CD4-positive, alpha-beta T cell (primary cell): ENCODE measurements at regions not wholly inside any gene's neighbourhood (a gene's known extent, or its start where the extent isn't known, plus 50 kb on each side); places are given as distances from the start of the nearest gene placed in this dataset.

ENCODE experiments used
- ATAC-seq: fragments of 200-7000 bp; cut with Tn5 transposase; one replicate; pipeline ENCODE4 v1.10.0; 2022; ENCODE audit warnings: mild to moderate bottlenecking; ENCODE audit not compliant: poor library complexity
- CTCF ChIA-PET: fragments of 350-600 bp; sonication (Branson Sonifier 250); formaldehyde crosslinking; loops from one replicate; lab custom pipeline; 2021; ENCODE audit warnings: antibody characterized with exemption, inconsistent platforms; lab: Charles Lee
- POLR2A ChIA-PET: fragments of 350-600 bp; sonication (Branson Sonifier 250); formaldehyde crosslinking; loops from one replicate; lab custom pipeline; 2021; ENCODE audit warnings: antibody characterized with exemption, inconsistent platforms; lab: Charles Lee
- DNase-seq, 14 experiments: peaks; one replicate each; pipeline ENCODE4 v3.0.0-alpha.2; 2013 to 2020; ENCODE audit warnings: mixed read lengths in 2 of 14
- H3K27ac ChIP-seq, 2 donors: one replicate each; pipeline versions ENCODE4 v1.5.1 to v1.7.0; 2013; ENCODE audit warnings: low read length in 2 of 2, low read depth in 1 of 2, mild to moderate bottlenecking in 1 of 2
- H3K27me3 ChIP-seq, 2 experiments: 1 replicate in 1 of 2; 2 replicates in 1 of 2; pipeline versions ENCODE4 v1.6.1 to v1.7.0; 2013; ENCODE audit warnings: low read length in 2 of 2, control low read depth in 1 of 2, mild to moderate bottlenecking in 1 of 2, moderate library complexity in 1 of 2; ENCODE audit not compliant: insufficient read depth in 2 of 2, control insufficient read depth in 1 of 2
- H3K36me3 ChIP-seq: one replicate; pipeline ENCODE4 v1.6.1; 2013; ENCODE audit warnings: low read length, control low read depth; ENCODE audit not compliant: insufficient read depth
- H3K4me1 ChIP-seq: one replicate; pipeline ENCODE4 v1.6.1; 2013; ENCODE audit warnings: low read length, control low read depth; ENCODE audit not compliant: insufficient read depth
- H3K4me3 ChIP-seq: one replicate; pipeline ENCODE4 v1.5.1; 2013; ENCODE audit warnings: mild to moderate bottlenecking, low read length, moderate library complexity
- H3K9me3 ChIP-seq, 2 experiments: 1 replicate in 1 of 2; 2 replicates in 1 of 2; pipeline versions ENCODE4 v1.6.1 to v1.7.0; 2013; ENCODE audit warnings: low read length in 2 of 2, mild to moderate bottlenecking in 2 of 2, control low read depth in 1 of 2, moderate library complexity in 1 of 2; ENCODE audit not compliant: control insufficient read depth in 1 of 2, insufficient read depth in 1 of 2
- H3K27ac Mint-ChIP-seq: one replicate; pipeline ENCODE4 v1.8.0; 2020; ENCODE audit warnings: mixed read lengths
- H3K27me3 Mint-ChIP-seq: one replicate; pipeline ENCODE4 v1.8.0; 2021; ENCODE audit warnings: mixed read lengths
- H3K36me3 Mint-ChIP-seq: one replicate; pipeline ENCODE4 v1.8.0; 2021; ENCODE audit warnings: low read depth, mixed read lengths
- H3K4me1 Mint-ChIP-seq: one replicate; pipeline ENCODE4 v1.8.0; 2021; ENCODE audit warnings: low read depth, mixed read lengths
- H3K4me3 Mint-ChIP-seq: one replicate; pipeline ENCODE4 v1.8.0; 2020; ENCODE audit warnings: mild to moderate bottlenecking, mixed read lengths
- H3K9me3 Mint-ChIP-seq: one replicate; pipeline ENCODE4 v1.8.0; 2020; ENCODE audit warnings: mixed read lengths
- intact Hi-C, 2 experiments: fragments of 100-400 bp; cut with DNase I in 1 of 2; cut with micrococcal nuclease in 1 of 2; formaldehyde crosslinking; loops; one replicate each; pipeline versions ENCODE4 v1.15.1 to v1.9.0; 2023 to 2025; cut with DNase I, micrococcal nuclease
- TF ChIP-seq, protein P1 (sequence below): fragments of 200-600 bp; IDR thresholded peaks from one replicate; pipeline ENCODE4 v1.8.0; 2022; ENCODE audit warnings: antibody characterized with exemption, mild to moderate bottlenecking

- TF ChIP-seq, protein P1, sequence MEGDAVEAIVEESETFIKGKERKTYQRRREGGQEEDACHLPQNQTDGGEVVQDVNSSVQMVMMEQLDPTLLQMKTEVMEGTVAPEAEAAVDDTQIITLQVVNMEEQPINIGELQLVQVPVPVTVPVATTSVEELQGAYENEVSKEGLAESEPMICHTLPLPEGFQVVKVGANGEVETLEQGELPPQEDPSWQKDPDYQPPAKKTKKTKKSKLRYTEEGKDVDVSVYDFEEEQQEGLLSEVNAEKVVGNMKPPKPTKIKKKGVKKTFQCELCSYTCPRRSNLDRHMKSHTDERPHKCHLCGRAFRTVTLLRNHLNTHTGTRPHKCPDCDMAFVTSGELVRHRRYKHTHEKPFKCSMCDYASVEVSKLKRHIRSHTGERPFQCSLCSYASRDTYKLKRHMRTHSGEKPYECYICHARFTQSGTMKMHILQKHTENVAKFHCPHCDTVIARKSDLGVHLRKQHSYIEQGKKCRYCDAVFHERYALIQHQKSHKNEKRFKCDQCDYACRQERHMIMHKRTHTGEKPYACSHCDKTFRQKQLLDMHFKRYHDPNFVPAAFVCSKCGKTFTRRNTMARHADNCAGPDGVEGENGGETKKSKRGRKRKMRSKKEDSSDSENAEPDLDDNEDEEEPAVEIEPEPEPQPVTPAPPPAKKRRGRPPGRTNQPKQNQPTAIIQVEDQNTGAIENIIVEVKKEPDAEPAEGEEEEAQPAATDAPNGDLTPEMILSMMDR, result no peak
Observed at GRCh38 chr1:185373813-185374529, 56.9 kb upstream of the IVNS1ABP start.

GRCh38 chr1:185369786-185370185, 52.7 kb upstream of the IVNS1ABP start:
- intact Hi-C loops, result no loop called here
- H3K27me3 ChIP-seq, result no peaks in the 10 kb centered on the region
- Mint-ChIP-seq H3K27me3 (no peaks in the 10 kb centered on the region), H3K36me3 (no peaks in the 10 kb centered on the region), H3K9me3 (no peaks in the 10 kb centered on the region), H3K27ac (no peak overlapping the region), H3K4me1 (peaks cover 16% of the 10 kb centered on the region), H3K4me3 (no peak overlapping the region)
- DNase-seq (no peak), ATAC-seq (no peak)
- no peaks in the 10 kb centered on the region for H3K36me3 ChIP-seq
- no peak overlapping the region for H3K4me3 ChIP-seq
- TF ChIP-seq, protein P1, result no peak
- POLR2A ChIA-PET, result no interaction called here
- no peak overlapping the region for H3K27ac ChIP-seq
- CTCF ChIA-PET, result no interaction called here
- H3K9me3 ChIP-seq, result no peaks in the 10 kb centered on the region
- no peaks in the 10 kb centered on the region for H3K4me1 ChIP-seq

More at GRCh38 chr1:185373813-185374529, 56.9 kb upstream of the IVNS1ABP start:
- DNase-seq (peak in 2 of 14 experiments; percentile 50 to 60), ATAC-seq (no peak)
- Histone ChIP-seq H3K9me3 (no peaks in the 10 kb centered on the region), H3K4me1 (peaks cover 5% of the 10 kb centered on the region), H3K27ac (no peak overlapping the region), H3K36me3 (no peaks in the 10 kb centered on the region), H3K4me3 (no peak overlapping the region), H3K27me3 (no peaks in the 10 kb centered on the region)
- POLR2A ChIA-PET, result no interaction called here
- H3K27ac Mint-ChIP-seq, result no peak overlapping the region
- no peaks in the 10 kb centered on the region for H3K27me3 Mint-ChIP-seq
- CTCF ChIA-PET, result interaction anchor here (1.0 kb wide), 1 partner anchor 10 kb away, joined by 3 read pairs; no protein-coding TSS in a partner anchor
- H3K4me3 Mint-ChIP-seq, result no peak overlapping the region
- H3K36me3 Mint-ChIP-seq, result no peaks in the 10 kb centered on the region
- intact Hi-C loops, result no loop called here
- peaks cover 16% of the 10 kb centered on the region for H3K4me1 Mint-ChIP-seq
- no peaks in the 10 kb centered on the region for H3K9me3 Mint-ChIP-seq

DNA sequence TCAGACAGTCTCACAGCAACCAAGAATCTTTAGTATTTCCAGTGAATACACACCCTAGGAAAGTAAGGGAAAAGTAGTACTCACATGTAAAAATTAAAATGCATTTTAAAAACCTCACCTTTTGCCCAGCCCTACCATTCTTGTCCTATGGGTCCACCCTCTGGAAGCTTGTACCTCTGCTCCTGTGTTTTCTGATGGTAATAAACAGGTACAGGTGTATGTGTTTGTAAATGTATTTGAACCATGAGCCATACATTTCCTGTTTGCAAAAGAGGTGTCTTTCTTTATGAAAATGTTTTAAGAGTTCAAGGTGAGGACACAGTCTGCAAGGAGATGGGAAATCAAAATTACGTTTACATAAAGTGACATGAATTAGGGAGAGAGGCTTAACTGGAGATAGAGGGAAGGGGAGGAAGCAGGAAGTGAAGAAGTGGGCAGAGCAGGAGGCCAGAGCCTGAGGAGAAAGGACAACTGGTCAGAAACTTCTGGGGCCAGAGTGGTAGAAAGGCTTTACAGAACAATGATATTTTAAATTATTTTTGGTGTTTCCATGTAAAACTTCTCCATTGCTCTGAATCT, 52.0 kb upstream of the IVNS1ABP start:
- Histone ChIP-seq H3K27me3 (no peaks in the 10 kb centered on the region), H3K4me3 (no peak overlapping the region), H3K27ac (no peak overlapping the region), H3K4me1 (no peaks in the 10 kb centered on the region), H3K36me3 (no peaks in the 10 kb centered on the region), H3K9me3 (no peaks in the 10 kb centered on the region)
- ATAC-seq, result no peak
- DNase-seq, result no peak
- Mint-ChIP-seq H3K9me3 (no peaks in the 10 kb centered on the region), H3K36me3 (no peaks in the 10 kb centered on the region), H3K27me3 (no peaks in the 10 kb centered on the region), H3K4me3 (no peak overlapping the region), H3K4me1 (peaks cover 11% of the 10 kb centered on the region), H3K27ac (no peak overlapping the region)
- TF ChIP-seq, protein P1, result no peak
- intact Hi-C loops, result no loop called here
- ChIA-PET CTCF (no interaction called here), POLR2A (no interaction called here)
